Mucosa of descending colon (tissue), 3 donors: ENCODE measurements at regions not wholly inside any gene's neighbourhood (a gene's known extent, or its start where the extent isn't known, plus 50 kb on each side); places are given as distances from the start of the nearest gene placed in this dataset.

Experiments used
- ATAC-seq: fragments of 200-7000 bp; cut with Tn5 transposase; one replicate; pipeline ENCODE4 v1.9.1; 2020; ENCODE audit warnings: mild to moderate bottlenecking, moderate library complexity
- DNase-seq, 3 donors: peaks; one replicate each; pipeline ENCODE4 v3.0.0-alpha.2; 2020
- H3K36me3 ChIP-seq: fragments of 200-600 bp; one replicate; pipeline ENCODE4 v1.8.0; 2021; ENCODE audit warnings: low read depth, mild to moderate bottlenecking
- H3K4me1 ChIP-seq: fragments of 200-600 bp; one replicate; pipeline ENCODE4 v1.8.0; 2021; ENCODE audit warnings: low read depth, mild to moderate bottlenecking
- H3K4me3 ChIP-seq: fragments of 200-600 bp; one replicate; pipeline ENCODE4 v1.8.0; 2021; ENCODE audit warnings: mild to moderate bottlenecking
- H3K9me3 ChIP-seq: fragments of 200-600 bp; one replicate; pipeline ENCODE4 v1.8.0; 2021; ENCODE audit warnings: mild to moderate bottlenecking
- CTCF ChIP-seq: fragments of 200-600 bp; IDR thresholded peaks from one replicate; pipeline ENCODE4 v1.8.0; 2022; ENCODE audit warnings: antibody characterized with exemption, mild to moderate bottlenecking
- intact Hi-C, 2 donors: fragments of 100-400 bp; cut with DNase I in 1 of 2; cut with micrococcal nuclease in 1 of 2; formaldehyde crosslinking; loops; one replicate each; pipeline versions ENCODE4 v1.11.0 to v1.11.1; 2022; cut with DNase I, micrococcal nuclease
- donor health status: DM: no; HTN: no; CAD: no; lungs with moderate emphysema.
- donor health status: DM: no; HTN: no; CAD: no.
- donor health status: DM: no; HTN: yes; CAD: no.

- H3K4me3 ChIP-seq = no peak overlapping the region
- H3K9me3 ChIP-seq = no peaks in the 10 kb centered on the region
- DNase-seq = no peak
- no peaks in the 10 kb centered on the region for H3K36me3 ChIP-seq
- intact Hi-C loops = no loop called here
- no peak for TF ChIP-seq CTCF
- no peaks in the 10 kb centered on the region for H3K4me1 ChIP-seq
- no peak for ATAC-seq
These were observed 138.2 kb upstream of the IL12A start for GRCh38 chr3:159850481-159850880.

DNA sequence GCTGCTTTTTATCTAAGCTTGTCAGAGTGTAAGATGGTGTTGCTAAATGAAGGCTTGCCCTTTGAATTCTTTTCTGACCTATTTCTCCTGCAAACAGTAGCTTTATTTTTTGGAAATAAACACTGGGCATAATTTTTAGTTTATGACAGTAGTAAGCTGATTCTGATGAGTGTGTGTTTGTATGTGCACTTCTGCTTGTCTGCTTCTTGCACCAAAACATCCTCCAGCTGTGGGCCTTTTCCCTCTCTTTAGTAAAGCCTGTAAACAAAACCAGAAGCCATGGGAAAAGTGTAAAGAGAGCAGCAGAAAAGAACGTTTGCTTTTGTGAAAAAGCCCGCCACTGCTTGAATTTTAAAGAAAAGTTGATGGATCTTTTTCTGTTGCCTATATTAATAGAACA lies 136.4 kb upstream of the IL12A start:
- ATAC-seq (no peak), DNase-seq (no peak)
- no peak for TF ChIP-seq CTCF
- intact Hi-C loops = no loop called here
- Histone ChIP-seq H3K4me3 (no peak overlapping the region), H3K9me3 (no peaks in the 10 kb centered on the region), H3K36me3 (no peaks in the 10 kb centered on the region), H3K4me1 (no peaks in the 10 kb centered on the region)

- DNase-seq = peak in 1 of 3 donors; percentile 9
- peak; percentile 34 for ATAC-seq
- H3K9me3 ChIP-seq = no peaks in the 10 kb centered on the region
- H3K4me1 ChIP-seq = no peaks in the 10 kb centered on the region
- no peak overlapping the region for H3K4me3 ChIP-seq
- no peak for TF ChIP-seq CTCF
- H3K36me3 ChIP-seq = no peaks in the 10 kb centered on the region
- intact Hi-C loops = no loop called here
These were observed 135.7 kb upstream of the IL12A start for GRCh38 chr3:159852821-159853505.

GRCh38 chr3:159853506-159853864 lies 135.2 kb upstream of the IL12A start:
- no peak overlapping the region for H3K4me3 ChIP-seq

DNA sequence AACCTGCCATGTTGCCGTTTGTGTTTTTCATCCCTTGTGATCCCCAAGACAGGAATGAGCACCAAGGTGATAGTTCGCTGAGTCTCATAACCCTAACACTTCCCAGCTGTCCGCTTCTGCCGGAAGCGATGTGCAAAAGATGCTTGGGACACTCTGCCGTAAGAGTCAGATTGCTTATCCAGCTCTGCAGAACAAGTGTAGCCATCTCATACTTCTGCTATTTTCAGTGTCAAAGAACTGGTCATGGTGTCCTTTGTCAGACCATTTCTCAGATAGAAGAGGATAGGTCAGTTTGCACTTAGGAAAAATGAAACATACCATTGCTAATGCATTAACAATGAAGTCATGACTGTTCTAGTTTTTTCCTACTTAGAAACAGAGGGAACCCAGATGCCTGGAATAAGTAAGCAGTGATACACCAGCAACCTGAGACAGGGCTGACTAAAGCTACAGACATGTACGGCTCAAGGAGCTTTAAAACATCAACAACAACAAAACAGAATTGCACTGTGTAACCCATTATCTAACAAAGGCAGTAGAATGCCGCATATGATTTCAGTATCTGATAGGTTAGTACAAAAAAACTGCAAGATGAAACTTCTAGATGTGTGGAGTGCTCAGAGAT lies 134.0 kb upstream of the IL12A start:
- Histone ChIP-seq H3K36me3 (no peaks in the 10 kb centered on the region), H3K4me3 (no peak overlapping the region), H3K4me1 (no peaks in the 10 kb centered on the region), H3K9me3 (no peaks in the 10 kb centered on the region)
- DNase-seq (no peak), ATAC-seq (no peak)
- intact Hi-C loops = no loop called here
- TF ChIP-seq CTCF = no peak

More at GRCh38 chr3:159853506-159853864, 135.2 kb upstream of the IL12A start:
- no peaks in the 10 kb centered on the region for H3K9me3 ChIP-seq
- no peak for DNase-seq
- no peak for TF ChIP-seq CTCF
- intact Hi-C loops = no loop called here
- no peaks in the 10 kb centered on the region for H3K4me1 ChIP-seq
- no peak for ATAC-seq
- no peaks in the 10 kb centered on the region for H3K36me3 ChIP-seq
